GM12875 (cell line): ENCODE measurements at regions not wholly inside any gene's neighbourhood (a gene's known extent, or its start where the extent isn't known, plus 50 kb on each side); places are given as distances from the start of the nearest gene placed in this dataset.

Experiments used
- H3K4me3 ChIP-seq: one replicate; pipeline ENCODE4 v1.5.1; 2011; ENCODE audit warnings: low read depth, low read length, control low read depth
- TF ChIP-seq, protein P1 (sequence below): IDR thresholded peaks from 2 replicates; pipeline ENCODE4 v1.5.1; 2011; ENCODE audit warnings: low read depth, mild to moderate bottlenecking, control low read depth, inconsistent platforms, low read length, moderate library complexity, borderline replicate concordance; ENCODE audit not compliant: insufficient read depth

DNA sequence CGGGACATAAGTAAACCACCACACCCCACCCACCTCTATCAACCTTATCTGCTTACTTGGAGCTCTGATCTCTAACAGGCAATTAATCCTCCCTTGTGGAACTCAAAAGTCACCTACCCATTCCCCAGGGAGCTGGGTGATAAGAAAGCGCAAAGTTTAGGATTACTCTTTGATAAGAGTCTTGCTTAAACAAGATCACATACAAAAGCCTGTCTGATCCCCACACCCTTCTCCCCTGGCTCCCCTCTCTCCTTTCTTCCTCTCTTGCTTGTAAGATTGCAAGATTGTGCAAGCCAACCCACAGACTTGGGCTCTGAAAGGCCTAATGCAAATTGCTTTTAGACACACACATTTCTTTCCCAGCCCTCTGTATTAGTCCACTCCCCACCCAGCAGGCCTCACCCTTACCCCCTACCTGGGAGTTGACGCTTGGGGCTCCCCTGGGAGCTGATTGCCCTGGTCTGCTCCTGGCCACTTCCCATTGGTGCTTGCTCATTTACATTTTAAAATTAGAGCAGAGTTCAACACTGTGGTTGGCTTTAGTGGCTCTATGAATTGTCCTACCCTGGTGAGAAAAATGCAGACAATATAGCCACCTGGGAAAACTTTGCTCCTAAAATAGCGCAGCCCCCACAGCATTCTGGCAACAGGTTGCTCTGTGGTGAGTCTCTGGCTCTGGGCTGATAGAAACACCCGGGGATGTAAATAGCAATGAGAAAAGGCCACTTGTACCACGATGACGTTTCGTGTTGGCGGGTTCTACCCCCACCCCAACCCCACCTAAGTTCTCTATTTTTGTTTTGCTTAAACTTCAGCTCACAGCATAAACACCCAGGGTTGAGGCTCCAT is 58.9 kb upstream of the EPCAM start:
- TF ChIP-seq, protein P1, sequence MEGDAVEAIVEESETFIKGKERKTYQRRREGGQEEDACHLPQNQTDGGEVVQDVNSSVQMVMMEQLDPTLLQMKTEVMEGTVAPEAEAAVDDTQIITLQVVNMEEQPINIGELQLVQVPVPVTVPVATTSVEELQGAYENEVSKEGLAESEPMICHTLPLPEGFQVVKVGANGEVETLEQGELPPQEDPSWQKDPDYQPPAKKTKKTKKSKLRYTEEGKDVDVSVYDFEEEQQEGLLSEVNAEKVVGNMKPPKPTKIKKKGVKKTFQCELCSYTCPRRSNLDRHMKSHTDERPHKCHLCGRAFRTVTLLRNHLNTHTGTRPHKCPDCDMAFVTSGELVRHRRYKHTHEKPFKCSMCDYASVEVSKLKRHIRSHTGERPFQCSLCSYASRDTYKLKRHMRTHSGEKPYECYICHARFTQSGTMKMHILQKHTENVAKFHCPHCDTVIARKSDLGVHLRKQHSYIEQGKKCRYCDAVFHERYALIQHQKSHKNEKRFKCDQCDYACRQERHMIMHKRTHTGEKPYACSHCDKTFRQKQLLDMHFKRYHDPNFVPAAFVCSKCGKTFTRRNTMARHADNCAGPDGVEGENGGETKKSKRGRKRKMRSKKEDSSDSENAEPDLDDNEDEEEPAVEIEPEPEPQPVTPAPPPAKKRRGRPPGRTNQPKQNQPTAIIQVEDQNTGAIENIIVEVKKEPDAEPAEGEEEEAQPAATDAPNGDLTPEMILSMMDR: no peak
- H3K4me3 ChIP-seq: peak overlapping the region; percentile 19

DNA sequence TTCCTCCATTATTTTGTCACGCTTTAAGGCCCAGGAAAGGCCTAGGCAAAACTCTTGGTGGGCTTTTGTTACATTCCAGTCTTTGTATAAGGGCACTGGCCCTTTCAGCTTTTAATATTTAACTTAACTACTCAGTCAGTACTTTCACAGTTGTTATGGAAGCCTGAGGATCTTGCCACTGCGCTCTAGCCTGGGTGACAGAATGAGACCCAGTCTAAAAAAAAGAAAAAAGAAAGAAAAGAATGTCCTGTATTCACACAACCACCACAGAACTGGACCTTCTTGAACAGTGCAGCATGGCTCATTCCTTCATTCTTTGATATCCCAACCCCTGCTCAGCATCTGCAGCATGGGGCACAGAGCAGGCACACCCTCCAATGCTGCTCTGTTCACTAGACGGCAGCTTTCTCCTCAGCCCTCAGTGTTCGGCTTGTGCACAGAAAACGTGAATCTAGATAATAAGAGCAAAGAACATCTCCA is 59.6 kb upstream of the EPCAM start:
- TF ChIP-seq, protein P1: no peak
- peak overlapping the region; percentile 19 for H3K4me3 ChIP-seq

DNA sequence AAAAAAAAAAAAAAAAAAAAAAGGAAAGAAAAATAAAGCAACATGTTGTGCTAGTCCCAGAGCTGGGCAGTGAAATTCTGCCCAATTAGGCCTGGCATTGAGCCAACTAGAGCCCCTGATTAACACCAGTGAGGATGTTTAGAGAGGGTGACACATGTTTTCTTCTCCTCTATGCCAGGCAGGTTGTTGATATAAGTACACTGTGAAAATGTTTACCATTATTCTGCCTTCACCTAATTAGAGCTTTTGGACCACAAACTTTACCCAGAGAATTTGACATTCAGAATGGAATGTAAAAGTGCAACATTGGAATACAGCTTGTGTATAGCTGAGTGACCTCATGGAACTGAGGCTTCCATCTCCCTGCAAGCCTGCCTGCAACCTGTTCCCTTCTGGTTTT is 62.0 kb upstream of the EPCAM start:
- H3K4me3 ChIP-seq: no peak overlapping the region
- TF ChIP-seq, protein P1: no peak

DNA sequence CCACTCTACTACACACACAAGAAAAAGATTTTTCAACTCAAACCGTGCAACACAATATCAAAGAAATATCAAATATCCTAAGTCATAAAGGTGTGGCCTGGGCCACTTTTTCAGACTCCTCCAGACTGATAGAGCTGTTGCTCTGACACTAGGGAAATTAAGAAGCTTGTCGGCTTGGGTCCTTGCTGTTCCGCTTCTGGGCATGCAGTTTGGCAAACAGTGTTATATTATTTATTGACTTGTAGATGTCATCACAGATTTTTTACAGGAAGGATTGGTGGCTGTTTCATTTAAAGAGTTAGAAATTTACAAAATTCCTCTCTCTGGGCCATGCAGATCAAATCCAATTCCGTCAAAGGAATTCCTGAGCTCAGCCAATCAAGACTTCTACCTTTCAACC is 64.5 kb upstream of the EPCAM start:
- TF ChIP-seq, protein P1: no peak
- no peak overlapping the region for H3K4me3 ChIP-seq

DNA sequence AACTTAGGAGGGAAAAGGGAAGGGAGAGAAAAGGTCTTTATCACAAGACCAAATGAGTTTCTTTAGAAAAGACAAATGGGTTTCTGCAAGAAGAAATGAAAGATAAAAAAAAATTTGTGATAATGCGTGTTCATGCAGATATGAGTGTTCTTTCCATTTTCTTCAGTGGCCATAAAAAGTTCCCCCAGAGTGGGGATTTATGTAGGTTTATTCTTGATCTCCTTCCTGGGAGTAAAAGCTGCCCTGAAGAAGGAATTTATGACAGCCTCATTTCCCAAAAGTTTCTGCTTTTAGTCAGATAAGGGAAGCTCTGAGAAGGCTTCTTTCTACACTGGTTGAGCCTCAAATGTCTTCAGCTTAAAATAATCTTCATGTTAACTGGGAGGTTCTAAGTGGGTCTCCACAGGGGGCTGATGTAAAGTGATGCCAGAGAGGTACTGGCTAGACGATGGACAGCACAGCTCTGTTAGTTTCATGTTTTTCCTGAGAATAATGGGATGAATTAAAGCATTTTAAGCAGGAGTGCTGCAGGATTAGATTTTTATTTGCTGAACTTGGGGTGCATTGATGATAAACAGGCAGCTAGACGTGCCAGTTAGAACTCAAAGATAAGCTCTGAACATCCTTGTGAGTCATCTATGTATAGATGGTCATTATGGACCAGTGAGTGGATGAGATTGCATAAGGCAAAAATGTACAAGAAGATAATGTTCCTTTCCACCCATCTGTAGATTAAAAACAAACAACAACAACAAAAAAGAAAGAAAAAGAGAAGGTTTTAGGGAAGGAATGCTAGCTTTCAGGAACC is 65.6 kb upstream of the EPCAM start:
- TF ChIP-seq, protein P1: no peak

DNA sequence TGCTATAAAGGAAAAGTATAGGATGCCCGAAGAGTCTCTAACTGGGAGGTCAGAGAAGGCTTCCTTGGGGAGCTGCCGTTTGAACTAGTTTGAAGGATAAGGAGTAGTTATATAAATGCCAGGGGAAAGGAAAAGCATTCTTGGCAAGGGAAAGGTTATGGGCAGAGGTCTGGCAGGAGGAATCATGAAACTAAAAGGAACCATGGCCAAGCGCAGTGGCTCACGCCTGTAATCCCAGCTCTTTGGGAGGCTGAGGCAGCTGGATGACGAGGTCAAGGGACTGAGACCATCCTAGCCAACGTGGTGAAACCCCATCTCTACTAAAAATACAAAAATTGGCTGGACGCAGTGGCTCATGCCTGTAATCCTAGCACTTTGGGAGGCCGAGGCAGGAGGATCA is 66.8 kb upstream of the EPCAM start:
- TF ChIP-seq, protein P1: no peak
- H3K4me3 ChIP-seq: no peak overlapping the region

More for the DNA sequence above, 65.6 kb upstream of the EPCAM start:
- no peak overlapping the region for H3K4me3 ChIP-seq
